Daoy (cell line): ENCODE measurements at regions not wholly inside any gene's neighbourhood (a gene's known extent, or its start where the extent isn't known, plus 50 kb on each side); places are given as distances from the start of the nearest gene placed in this dataset.
A peak's percentile ranks its signal among the peaks of the same experiment; 100 is the strongest.

Experiments used
- DNase-seq: peaks from one replicate; pipeline ENCODE4 v3.0.0-alpha.2; 2015; ENCODE audit warnings: low read depth

- no peak for DNase-seq
These were observed 198.0 kb upstream of the PFN2 start for GRCh38 chr3:150168698-150169097.

GRCh38 chr3:150165396-150166094 is 194.8 kb upstream of the PFN2 start:
- DNase-seq, result no peak

- DNase-seq, result no peak
These were observed 190.3 kb upstream of the PFN2 start for GRCh38 chr3:150161011-150161410.

- DNase-seq, result no peak
These were observed 188.4 kb upstream of the PFN2 start for GRCh38 chr3:150158943-150159625.

- no peak for DNase-seq
These were observed 181.9 kb upstream of the PFN2 start for GRCh38 chr3:150152567-150152966.

DNA sequence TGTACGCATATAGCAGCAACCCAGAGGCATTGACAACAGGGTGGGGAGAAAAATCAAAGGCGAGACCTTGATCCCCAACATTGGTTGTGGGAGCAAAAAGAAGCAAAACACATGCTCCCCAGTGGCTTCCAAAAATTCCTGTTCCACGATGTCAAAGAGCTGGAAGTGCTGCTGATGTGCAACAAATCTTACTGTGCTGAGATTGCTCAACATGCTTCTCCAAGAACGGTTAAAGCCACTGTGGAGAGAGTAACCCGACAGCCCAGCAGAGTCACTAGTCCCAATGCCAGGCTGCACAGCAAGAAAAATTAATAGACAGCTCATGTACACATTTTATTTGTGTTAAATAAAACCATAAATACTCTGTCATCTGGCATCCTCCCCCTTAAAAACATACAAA is 179.9 kb upstream of the PFN2 start:
- no peak for DNase-seq

GRCh38 chr3:150149651-150150051 is 179.0 kb upstream of the PFN2 start:
- DNase-seq, result no peak

DNA sequence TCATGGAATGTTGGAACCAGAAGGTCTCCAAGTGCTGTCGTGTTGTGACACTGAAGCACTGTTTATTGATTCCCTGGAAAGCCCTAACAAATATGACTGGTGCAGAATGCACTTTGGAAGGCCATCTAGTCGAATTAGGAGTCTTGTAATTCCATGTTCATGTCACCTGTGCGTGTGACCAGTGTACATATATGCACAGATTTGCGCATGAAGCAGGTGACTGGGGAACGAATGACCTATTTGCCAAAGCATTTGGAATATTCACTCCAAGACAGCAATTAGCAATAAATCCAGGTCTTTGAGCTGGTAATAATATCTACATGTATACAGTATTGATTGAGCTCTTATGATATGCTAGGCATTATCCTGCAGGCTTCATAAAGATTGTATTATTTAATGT is 177.5 kb upstream of the PFN2 start:
- DNase-seq, result no peak

- DNase-seq, result peak; percentile 50
These were observed 177.1 kb upstream of the PFN2 start for GRCh38 chr3:150147776-150148175.

DNA sequence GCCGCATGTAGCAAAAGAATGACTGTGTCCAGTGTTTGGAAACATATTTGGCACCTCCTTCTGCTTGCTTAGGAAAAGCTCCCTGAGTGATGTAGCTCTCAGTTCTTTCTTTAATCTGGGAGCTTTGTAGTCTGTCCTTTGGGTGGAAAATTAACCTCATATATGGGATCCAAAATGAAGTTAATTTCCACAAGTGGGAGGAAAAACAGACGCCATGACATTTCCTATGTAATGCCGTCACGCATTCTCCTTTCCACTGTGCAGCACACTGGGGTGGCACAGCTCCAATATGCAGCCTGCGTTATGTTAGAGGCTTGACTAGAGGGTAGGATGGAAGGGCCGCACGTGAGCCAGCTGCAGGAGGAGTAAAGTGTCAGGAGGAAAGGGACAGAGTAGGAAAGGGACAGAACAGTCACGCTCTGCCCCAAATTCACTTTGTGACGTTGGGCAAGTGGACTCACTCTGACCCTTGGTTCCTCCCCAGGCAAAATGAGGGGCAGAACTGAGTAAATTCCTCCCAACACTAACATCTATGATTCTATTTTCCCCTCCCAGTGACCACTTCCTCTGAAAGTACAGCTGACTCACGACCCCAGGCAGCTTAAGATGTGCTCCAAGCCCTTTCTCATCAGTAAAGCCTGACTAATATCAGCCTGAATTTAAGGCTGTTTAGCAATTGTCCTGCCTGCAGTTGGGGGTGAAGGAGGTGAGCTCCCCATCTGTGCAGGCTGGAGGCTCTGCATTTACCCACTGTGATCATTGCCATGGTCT is 176.5 kb upstream of the PFN2 start:
- peak; percentile 92 for DNase-seq

- DNase-seq, result no peak
These were observed 175.0 kb upstream of the PFN2 start for GRCh38 chr3:150145659-150146058.

GRCh38 chr3:150144191-150144708 is 173.6 kb upstream of the PFN2 start:
- DNase-seq, result no peak

- no peak for DNase-seq
These were observed 172.2 kb upstream of the PFN2 start for GRCh38 chr3:150142936-150143335.

DNA sequence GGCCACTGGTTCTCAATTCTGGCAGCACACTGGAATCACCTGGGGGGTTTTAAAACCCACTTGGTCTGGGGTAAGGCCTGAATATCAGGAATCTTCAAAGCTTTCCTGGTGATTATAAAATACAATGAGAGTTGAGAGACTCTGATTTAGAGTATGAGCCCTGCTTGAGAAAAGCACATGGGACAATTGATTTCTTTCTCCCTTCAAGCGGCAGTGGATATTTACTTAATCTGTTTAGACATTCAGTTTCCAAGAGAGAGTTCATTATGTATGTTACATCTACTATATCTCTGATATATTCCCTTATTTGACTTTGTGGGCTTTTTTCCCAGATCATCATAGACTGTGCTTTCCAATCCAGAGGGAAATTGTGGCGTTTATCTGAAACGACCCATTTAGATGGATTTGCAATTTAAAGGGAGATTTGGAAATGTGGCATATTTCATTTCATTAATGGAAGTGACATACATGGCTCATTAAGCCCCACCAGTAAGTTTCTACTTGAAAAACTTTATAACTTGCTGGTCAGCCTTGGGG is 171.2 kb upstream of the PFN2 start:
- no peak for DNase-seq

DNA sequence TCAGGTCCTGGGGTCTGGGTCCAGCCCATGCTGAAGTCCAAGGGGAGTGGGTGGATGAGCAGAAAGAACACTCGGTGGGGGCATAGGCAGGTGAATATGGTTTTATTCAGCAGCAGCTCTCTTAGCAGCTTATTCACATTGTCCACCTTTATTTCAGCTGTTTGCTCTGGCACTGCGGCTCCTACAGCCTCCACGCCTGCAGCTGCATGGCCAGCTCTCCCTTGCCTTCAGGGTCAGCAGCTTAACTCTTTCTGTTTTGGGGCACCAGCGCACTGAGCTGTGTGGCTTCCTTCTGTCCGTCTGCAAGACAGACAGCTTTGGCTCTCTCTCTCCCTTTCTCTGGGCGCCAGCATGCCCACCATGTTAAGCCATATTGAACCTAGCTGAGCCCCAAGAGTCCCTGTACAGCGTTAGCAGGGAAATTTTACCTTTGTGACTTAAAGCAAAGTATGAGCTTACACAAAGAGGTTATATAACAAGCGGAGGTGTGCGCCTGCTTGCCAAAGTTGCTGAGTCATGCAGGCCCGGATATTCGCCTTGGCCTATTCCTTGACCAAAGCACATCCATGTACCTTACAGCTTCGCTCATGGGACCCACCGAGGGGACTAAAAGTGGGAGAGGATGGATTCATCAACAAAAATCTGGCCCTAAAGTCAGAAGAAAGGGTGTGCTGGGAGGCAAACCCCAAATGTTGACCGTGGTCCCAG is 170.1 kb upstream of the PFN2 start:
- DNase-seq, result no peak

DNA sequence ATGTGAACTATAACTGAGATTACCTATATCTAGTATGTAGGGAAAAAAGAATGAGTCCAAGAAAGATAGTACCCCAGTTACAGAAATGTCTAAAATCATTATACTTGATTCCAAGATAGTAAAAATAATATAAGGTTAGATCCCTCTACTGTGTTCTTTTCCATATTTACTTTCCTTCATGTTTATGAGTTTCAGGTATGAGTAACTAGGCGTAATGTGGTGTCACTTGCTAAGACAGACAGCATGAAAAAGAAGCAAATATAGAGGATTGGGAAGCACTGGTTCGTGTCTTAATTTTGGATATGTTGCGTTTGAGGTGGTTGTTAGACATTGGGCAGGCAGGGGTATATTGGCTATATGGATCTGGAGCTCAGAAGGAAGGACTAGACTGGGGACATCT is 168.1 kb upstream of the PFN2 start:
- DNase-seq, result no peak

GRCh38 chr3:150136242-150136641 is 165.5 kb upstream of the PFN2 start:
- no peak for DNase-seq

DNA sequence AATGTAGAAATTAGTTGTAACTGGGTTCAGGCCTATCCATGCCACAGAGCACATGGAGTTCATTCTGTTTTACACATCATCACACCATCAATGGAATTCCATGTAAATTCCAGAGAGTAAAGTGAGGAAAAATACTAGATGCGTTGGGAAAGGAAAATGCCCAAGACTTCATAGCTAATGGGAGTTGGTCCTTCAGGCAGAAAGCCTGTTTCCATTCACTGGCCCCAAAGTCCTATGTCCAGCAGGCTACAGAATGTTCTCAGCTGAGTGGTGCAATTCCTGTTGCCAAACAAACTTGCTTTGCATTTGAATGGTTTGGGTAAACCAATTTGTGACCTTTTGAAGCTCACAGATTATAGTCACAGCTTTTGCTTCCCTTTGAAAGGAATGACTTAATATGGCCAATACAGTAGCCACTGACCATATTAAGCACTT is 164.6 kb upstream of the PFN2 start:
- no peak for DNase-seq

DNA sequence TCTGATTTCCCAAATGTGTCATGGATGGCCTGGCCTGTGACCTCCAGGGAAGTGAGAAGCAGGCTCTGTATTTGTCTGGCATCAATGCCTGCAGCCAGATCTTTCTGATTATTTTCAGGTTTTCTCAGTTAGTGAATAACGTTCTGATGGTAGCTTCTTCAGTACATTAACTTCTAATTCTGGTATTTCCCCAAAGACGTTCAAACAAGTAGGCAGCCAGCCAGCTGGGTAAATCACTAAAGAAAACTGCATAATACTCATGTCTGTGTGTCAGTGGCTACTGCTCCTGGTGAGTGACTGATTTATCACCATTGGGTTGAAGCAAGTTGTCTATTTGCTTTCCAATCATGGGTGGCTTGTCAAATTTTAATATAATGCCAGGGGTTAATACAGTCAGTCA is 162.6 kb upstream of the PFN2 start:
- DNase-seq, result no peak

- peak; percentile 71 for DNase-seq
These were observed 161.5 kb upstream of the PFN2 start for GRCh38 chr3:150132101-150132749.

- no peak for DNase-seq
These were observed 161.0 kb upstream of the PFN2 start for GRCh38 chr3:150131663-150132062.
